Progenitor cell of endocrine pancreas (in vitro differentiated cells): ENCODE measurements at regions not wholly inside any gene's neighbourhood (a gene's known extent, or its start where the extent isn't known, plus 50 kb on each side); places are given as distances from the start of the nearest gene placed in this dataset.

Experiments used
- DNase-seq: peaks from one replicate; pipeline ENCODE4 v3.0.0; 2021; ENCODE audit warnings: low spot score; ENCODE audit not compliant: unreplicated experiment
- H3K27ac Mint-ChIP-seq: 2 replicates; pipeline ENCODE4 v1.8.0; 2021; ENCODE audit warnings: mild to moderate bottlenecking, moderate library complexity, mixed read lengths
- H3K27me3 Mint-ChIP-seq: 2 replicates; pipeline ENCODE4 v1.8.0; 2021; ENCODE audit warnings: mixed read lengths
- H3K36me3 Mint-ChIP-seq: 2 replicates; pipeline ENCODE4 v1.8.0; 2022; ENCODE audit warnings: mixed read lengths; ENCODE audit not compliant: insufficient read depth
- H3K4me1 Mint-ChIP-seq: 2 replicates; pipeline ENCODE4 v1.8.0; 2021; ENCODE audit warnings: low read depth, mixed read lengths
- H3K4me3 Mint-ChIP-seq: 2 replicates; pipeline ENCODE4 v1.8.0; 2021; ENCODE audit warnings: low read depth, mild to moderate bottlenecking, moderate library complexity, mixed read lengths
- H3K9me3 Mint-ChIP-seq: 2 replicates; pipeline ENCODE4 v1.8.0; 2021; ENCODE audit warnings: low read depth, mixed read lengths
- TF ChIP-seq, protein P1 (sequence below): fragments of 200-600 bp; sonication (generic); IDR thresholded peaks from one replicate; pipeline ENCODE4 v1.5.0; 2021; ENCODE audit warnings: antibody characterized with exemption, mild to moderate bottlenecking; ENCODE audit not compliant: unreplicated experiment

GRCh38 chr17:43337684-43338428 is 60.9 kb upstream of the ARL4D start:
- no peak for DNase-seq
- TF ChIP-seq, protein P1, sequence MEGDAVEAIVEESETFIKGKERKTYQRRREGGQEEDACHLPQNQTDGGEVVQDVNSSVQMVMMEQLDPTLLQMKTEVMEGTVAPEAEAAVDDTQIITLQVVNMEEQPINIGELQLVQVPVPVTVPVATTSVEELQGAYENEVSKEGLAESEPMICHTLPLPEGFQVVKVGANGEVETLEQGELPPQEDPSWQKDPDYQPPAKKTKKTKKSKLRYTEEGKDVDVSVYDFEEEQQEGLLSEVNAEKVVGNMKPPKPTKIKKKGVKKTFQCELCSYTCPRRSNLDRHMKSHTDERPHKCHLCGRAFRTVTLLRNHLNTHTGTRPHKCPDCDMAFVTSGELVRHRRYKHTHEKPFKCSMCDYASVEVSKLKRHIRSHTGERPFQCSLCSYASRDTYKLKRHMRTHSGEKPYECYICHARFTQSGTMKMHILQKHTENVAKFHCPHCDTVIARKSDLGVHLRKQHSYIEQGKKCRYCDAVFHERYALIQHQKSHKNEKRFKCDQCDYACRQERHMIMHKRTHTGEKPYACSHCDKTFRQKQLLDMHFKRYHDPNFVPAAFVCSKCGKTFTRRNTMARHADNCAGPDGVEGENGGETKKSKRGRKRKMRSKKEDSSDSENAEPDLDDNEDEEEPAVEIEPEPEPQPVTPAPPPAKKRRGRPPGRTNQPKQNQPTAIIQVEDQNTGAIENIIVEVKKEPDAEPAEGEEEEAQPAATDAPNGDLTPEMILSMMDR, result no peak
- H3K4me1 Mint-ChIP-seq, result peaks cover 9% of the 10 kb centered on the region
- no peak overlapping the region for H3K4me3 Mint-ChIP-seq
- H3K27ac Mint-ChIP-seq, result no peak overlapping the region
- H3K36me3 Mint-ChIP-seq, result no peaks in the 10 kb centered on the region
- H3K27me3 Mint-ChIP-seq, result peaks cover 10% of the 10 kb centered on the region
- H3K9me3 Mint-ChIP-seq, result no peaks in the 10 kb centered on the region

DNA sequence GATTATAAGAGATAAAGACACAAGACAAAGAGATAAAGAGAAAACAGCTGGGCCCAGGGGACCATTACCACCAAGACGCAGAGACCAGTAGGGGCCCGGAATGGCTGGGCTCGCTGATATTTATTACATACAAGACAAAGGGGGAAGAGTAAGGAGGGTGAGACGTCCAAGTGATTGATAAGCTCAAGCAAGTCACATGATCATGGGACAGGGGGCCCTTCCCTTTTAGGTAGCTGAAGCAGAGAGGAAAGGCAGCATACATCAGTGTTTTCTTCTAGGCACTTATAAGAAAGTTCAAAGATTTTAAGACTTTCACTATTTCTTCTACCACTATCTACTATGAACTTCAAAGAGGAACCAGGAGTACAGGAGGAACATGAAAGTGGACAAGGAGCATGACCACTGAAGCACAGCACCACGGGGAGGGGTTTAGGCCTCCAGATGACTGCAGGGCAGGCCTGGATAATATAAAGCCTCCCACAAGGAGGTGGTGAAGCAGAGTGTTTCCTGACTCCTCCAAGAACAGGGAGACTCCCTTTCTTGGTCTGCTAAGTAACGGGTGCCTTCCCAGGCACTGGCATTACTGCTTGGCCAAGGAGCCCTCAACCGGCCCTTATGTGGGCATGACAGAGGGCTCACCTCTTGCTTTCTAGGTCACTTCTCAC is 63.9 kb upstream of the ARL4D start:
- peaks cover 14% of the 10 kb centered on the region for H3K27me3 Mint-ChIP-seq
- DNase-seq, result no peak
- H3K9me3 Mint-ChIP-seq, result no peaks in the 10 kb centered on the region
- no peaks in the 10 kb centered on the region for H3K36me3 Mint-ChIP-seq
- H3K4me1 Mint-ChIP-seq, result peaks cover 18% of the 10 kb centered on the region
- H3K4me3 Mint-ChIP-seq, result no peak overlapping the region
- TF ChIP-seq, protein P1, result no peak
- no peak overlapping the region for H3K27ac Mint-ChIP-seq

DNA sequence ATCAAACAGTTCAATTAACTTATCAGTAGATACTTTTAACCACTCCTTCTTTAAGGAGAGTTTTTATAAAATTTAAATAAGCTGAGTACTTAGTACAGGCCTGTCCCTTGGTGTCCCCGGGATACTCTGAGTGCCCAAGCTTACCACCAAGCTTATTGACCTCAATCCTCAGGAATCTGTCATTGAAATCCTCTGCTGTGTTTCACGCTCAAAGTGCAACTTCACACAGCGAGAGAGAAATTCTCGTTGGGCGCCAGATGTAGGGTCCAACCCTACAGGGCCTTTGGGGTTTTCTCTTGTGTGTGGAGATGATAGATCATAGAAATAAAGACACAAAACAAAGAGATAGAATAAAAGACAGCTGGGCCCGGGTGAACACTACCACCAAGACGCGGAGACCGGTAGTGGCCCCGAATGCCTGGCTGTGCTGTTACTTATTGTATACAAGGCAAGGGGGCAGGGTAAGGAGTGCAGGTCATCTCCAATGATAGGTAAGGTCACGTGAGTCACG is 65.3 kb upstream of the ARL4D start:
- Mint-ChIP-seq H3K27me3 (peaks cover 17% of the 10 kb centered on the region), H3K4me1 (peaks cover 18% of the 10 kb centered on the region), H3K27ac (no peak overlapping the region), H3K36me3 (no peaks in the 10 kb centered on the region), H3K9me3 (no peaks in the 10 kb centered on the region), H3K4me3 (no peak overlapping the region)
- TF ChIP-seq, protein P1, result no peak
- no peak for DNase-seq

GRCh38 chr17:43332230-43332629 is 66.6 kb upstream of the ARL4D start:
- Mint-ChIP-seq H3K36me3 (no peaks in the 10 kb centered on the region), H3K4me3 (no peak overlapping the region), H3K27ac (peak overlapping the region; percentile 39), H3K9me3 (no peaks in the 10 kb centered on the region), H3K27me3 (peaks cover 22% of the 10 kb centered on the region), H3K4me1 (peaks cover 18% of the 10 kb centered on the region)
- no peak for DNase-seq
- TF ChIP-seq, protein P1, result no peak

GRCh38 chr17:43330876-43331639 is 67.7 kb upstream of the ARL4D start:
- H3K9me3 Mint-ChIP-seq, result no peaks in the 10 kb centered on the region
- DNase-seq, result no peak
- H3K27me3 Mint-ChIP-seq, result peaks cover 25% of the 10 kb centered on the region
- TF ChIP-seq, protein P1, result peak; percentile 30
- no peak overlapping the region for H3K4me3 Mint-ChIP-seq
- no peak overlapping the region for H3K27ac Mint-ChIP-seq
- H3K4me1 Mint-ChIP-seq, result peaks cover 18% of the 10 kb centered on the region
- no peaks in the 10 kb centered on the region for H3K36me3 Mint-ChIP-seq
